Esophagus muscularis mucosa (tissue), 4 donors: ENCODE measurements at regions not wholly inside any gene's neighbourhood (a gene's known extent, or its start where the extent isn't known, plus 50 kb on each side); places are given as distances from the start of the nearest gene placed in this dataset.

Source experiments
- CTCF ChIP-seq, 3 experiments: fragments of 200-600 bp in 2 of 3; fragments of 450-650 bp in 1 of 3; sonication (generic) in 2 of 3; IDR thresholded peaks; one replicate each; pipeline ENCODE4 v1.5.1; 2017 to 2019; ENCODE audit warnings: antibody characterized with exemption in 3 of 3, mild to moderate bottlenecking in 2 of 3, moderate library complexity in 1 of 3
- EP300 ChIP-seq: sonication (generic); formaldehyde crosslinking; IDR thresholded peaks from one replicate; pipeline ENCODE4 v1.6.1; 2017; ENCODE audit warnings: antibody characterized with exemption
- POLR2A ChIP-seq: fragments of 450-650 bp; IDR thresholded peaks from one replicate; pipeline ENCODE4 v1.6.1; 2017; ENCODE audit warnings: antibody characterized with exemption, moderate library complexity, mild to moderate bottlenecking, low read depth
- POLR2AphosphoS5 ChIP-seq, 2 donors: sonication (generic); formaldehyde crosslinking; IDR thresholded peaks; one replicate each; pipeline ENCODE4 v1.6.1; 2017; ENCODE audit warnings: antibody characterized with exemption in 2 of 2

DNA sequence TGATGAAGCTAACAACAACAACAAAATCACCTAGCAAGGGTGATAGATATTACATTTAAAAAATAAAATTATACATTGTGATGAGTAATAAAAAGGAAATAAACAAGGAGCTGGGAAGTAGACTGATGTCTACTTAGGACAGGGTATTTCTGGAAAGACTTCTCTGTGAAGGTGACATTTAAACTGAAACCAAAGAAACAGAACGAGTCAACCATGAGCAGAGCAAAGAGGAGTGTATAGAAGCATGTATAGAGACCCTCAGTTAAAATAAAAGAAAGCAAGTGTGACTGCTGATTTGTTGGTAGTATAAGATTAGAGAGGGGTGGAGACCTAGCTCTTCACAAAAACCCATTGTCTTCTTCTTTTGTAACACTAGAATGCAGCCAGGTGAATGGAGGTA is 53.0 kb upstream of the TDRD3 start:
- TF ChIP-seq CTCF (IDR thresholded peaks at IDR 0.05) (no peak), EP300 (no peak), POLR2A (no peak), POLR2AphosphoS5 (IDR thresholded peaks at IDR 0.05) (no peak)
